Dedifferentiated amniotic fluid mesenchymal stem cell (primary cell): ENCODE measurements at regions not wholly inside any gene's neighbourhood (a gene's known extent, or its start where the extent isn't known, plus 50 kb on each side); places are given as distances from the start of the nearest gene placed in this dataset.
"Not testable (repeated sequence)": the region's sequence is repeated elsewhere in the genome, so short reads cannot be mapped to it uniquely, and the experiment has no call there.

ENCODE experiments used
- DNase-seq: peaks from one replicate; pipeline ENCODE4 v3.0.0-alpha.2; 2016; ENCODE audit errors: extremely low spot score

- no peak for DNase-seq
Observed at GRCh38 chrX:4118666-4119530, 405.4 kb upstream of the PRKX start.

DNA sequence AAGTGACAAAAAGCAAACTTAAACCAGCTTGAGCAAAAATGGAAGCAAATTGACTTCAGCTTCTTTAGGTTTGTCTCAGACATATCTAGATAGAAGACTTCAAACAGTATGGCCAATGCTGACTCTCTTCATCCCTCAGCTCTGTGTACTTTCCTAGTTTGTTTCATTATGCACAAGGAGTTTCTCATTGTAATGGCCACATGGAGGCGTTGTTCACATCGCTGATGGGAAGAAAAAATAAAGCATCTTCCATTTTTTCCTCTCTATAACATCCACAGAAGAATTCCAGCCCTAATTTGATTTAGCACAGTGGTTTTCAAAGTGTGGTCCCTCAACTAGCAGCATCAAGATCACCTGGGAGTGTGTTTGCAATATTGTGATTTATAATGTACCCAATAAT, 397.5 kb upstream of the PRKX start:
- no peak for DNase-seq

- DNase-seq, result no peak
Observed at GRCh38 chrX:4094926-4095325, 381.5 kb upstream of the PRKX start.

GRCh38 chrX:4091046-4091760, 377.8 kb upstream of the PRKX start:
- DNase-seq, result no peak

- DNase-seq, result no peak
Observed at GRCh38 chrX:4059893-4060292, 346.4 kb upstream of the PRKX start.

DNA sequence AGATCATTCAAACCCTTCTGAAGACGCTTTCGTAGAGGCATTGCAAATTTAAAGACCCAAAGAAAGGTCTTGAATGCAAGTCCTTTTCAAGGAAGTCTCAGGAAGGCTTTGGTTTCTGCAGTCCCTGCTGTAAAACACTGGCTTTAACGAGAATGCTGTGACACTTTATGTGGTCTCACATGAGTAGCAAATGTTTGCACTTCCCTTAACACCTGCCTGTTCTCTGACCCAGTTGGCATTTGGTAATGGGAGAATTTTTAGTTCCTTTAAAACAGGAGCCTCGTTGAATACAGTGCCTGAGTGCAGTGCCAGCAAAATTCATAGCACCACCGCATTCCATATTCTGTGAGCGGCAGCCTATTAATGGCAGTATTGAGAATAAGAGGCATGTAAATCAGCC, 330.5 kb upstream of the PRKX start:
- no peak for DNase-seq

GRCh38 chrX:4035874-4036273, 322.4 kb upstream of the PRKX start:
- DNase-seq, result no peak

DNA sequence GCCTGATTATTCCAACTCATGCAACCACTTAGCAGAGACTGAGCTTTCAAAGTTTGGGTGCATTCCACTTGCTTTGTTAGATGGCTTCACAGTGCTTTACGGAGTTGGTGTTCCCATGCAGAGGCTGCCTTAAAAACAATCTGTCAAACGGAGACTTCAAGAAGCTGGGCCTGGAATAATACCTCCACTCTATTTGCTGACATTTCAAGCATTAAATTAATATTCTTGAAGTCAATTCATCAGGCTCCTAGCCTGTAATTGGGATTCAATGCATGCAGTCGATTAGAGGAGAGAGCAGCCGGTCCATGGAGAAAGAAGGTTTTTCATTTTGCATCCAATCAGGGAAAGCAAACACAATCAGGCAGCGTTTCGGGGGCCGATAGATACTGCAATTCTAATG, 314.7 kb upstream of the PRKX start:
- DNase-seq, result no peak

- no peak for DNase-seq
Observed at GRCh38 chrX:4005281-4005680, 291.8 kb upstream of the PRKX start.

DNA sequence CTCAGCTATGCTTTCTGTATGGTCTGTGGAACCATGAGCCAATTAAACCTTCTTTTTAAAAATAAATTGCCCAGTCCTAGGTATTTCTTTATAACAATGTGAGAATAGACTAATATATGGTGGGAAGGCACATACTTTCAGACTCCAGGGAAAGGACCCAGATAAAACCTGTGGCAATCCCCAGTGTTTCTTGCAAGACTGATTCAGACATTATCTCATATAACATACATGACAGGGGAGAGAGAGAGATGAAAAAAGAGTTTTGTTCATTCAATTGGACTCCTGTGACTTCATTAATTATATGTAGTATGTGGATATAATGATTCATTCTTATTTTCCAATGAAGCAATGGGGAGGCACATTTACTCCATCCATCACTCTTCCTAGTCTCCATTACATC, 291.4 kb upstream of the PRKX start:
- no peak for DNase-seq

GRCh38 chrX:3994315-3994714, 280.9 kb upstream of the PRKX start:
- no peak for DNase-seq

DNA sequence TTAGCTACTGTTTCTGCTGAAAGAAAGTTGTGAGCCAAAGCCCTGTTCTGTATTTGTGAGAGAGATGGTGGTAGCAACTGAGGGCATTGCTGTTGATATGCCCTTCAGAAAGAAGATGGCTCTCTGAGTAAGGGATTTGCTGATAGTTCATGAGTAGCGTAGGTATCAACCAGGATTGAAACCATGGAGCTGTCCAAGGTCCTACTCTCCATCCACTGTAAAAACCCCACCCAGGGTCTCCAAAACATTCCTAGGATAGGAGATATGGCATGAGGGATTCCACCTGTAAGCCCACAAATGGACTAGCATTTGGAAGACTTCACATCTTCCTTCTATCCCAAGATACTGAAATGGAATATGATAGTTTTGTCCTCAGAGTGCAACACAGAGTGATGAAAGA, 277.1 kb upstream of the PRKX start:
- DNase-seq, result no peak

GRCh38 chrX:3972104-3972858, 258.8 kb upstream of the PRKX start:
- DNase-seq, result not testable (repeated sequence)

DNA sequence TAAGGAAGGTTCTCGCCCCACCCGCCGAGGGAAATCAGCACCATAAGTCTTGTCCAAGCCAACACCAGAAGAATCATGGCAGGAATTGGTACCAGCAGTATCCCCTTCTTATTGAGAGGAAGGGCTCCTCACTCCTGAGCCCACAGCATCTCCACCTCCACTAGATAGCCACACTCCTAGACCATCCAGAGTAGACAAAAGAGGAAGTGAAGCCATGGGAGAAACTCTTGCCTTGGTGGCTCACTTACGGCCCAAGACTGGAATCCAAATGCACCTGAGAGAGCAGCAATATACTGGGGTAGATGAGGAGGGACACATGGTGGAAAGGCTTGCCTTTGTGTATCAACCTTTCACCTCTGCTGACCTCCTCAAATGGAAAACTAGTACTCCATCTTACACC, 255.3 kb upstream of the PRKX start:
- no peak for DNase-seq

GRCh38 chrX:3963980-3964379, 250.5 kb upstream of the PRKX start:
- no peak for DNase-seq

GRCh38 chrX:3962511-3963311, 249.3 kb upstream of the PRKX start:
- peak; percentile 22 for DNase-seq

- DNase-seq, result no peak
Observed at GRCh38 chrX:3960952-3961351, 247.5 kb upstream of the PRKX start.

DNA sequence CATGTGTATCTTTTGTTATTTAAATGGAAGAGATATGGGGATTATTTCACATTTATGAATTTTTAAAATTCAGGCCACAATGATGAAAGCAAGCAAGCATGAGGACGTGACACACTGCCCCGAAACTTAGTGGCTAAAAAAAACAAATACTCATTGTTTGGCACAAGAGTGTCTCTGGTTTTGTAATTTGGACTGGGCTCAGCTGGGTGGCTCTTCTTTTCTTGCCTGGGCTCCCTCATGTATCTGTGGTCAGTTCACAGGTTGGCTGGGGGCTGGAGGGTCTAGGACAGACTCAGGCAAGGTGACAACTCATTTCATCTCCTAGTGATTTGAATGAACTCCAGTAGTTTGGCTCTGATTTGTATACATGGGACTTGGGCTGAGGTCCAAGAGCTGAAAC, 238.4 kb upstream of the PRKX start:
- DNase-seq, result no peak

DNA sequence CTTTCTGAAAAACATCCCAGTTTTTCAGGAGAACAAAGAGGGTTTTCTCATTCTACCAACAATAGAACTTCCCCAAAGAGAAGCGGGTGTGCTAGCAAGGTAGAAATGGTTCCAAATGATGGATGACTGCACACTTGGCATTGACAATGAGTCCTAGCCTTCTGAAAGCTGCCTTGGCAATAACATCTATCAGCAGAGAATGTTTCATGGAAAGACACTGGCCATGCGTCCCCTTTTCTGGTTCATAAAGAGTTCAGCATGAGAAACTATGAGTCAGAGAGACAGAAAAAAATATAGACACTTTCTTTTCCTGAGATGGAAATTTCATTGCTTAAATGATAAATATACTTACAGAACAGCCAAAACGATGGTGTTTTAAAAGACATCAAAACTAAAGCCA, 236.9 kb upstream of the PRKX start:
- DNase-seq, result no peak

- DNase-seq, result no peak
Observed at GRCh38 chrX:3943965-3944364, 230.5 kb upstream of the PRKX start.

DNA sequence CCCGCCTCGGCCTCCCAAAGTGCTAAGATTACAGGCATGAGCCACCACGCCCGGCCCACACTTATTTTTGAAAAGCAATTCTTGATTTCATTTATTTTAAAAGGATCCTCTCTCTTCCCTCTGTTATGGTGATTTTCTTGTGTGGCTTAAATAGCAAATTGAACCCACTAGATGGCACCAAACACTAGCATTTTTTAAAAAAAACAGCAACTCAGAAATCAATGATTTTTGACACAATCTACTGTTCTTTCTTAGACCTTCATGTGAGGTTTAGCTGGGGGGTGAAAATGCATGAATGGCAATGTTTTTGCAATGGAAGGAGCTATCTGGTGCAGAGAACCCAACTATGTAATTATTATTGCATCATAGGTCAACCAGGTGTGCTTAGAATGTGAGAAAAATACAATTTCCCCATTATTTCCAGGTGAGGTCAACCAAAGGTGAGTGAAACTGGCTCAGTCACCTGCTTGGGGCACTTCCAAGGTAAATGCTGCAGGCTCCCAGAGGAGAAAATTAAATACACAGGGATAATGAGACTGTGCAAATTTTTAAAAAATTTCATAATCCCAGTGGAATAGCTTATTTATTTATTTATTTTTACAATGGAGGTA, 226.7 kb upstream of the PRKX start:
- DNase-seq, result peak; percentile 43
